Progenitor cell of endocrine pancreas (in vitro differentiated cells): ENCODE measurements at regions not wholly inside any gene's neighbourhood (a gene's known extent, or its start where the extent isn't known, plus 50 kb on each side); places are given as distances from the start of the nearest gene placed in this dataset.

Source experiments
- DNase-seq: peaks from one replicate; pipeline ENCODE4 v3.0.0; 2021; ENCODE audit warnings: low spot score; ENCODE audit not compliant: unreplicated experiment
- H3K27ac Mint-ChIP-seq: 2 replicates; pipeline ENCODE4 v1.8.0; 2021; ENCODE audit warnings: mild to moderate bottlenecking, moderate library complexity, mixed read lengths
- H3K27me3 Mint-ChIP-seq: 2 replicates; pipeline ENCODE4 v1.8.0; 2021; ENCODE audit warnings: mixed read lengths
- H3K36me3 Mint-ChIP-seq: 2 replicates; pipeline ENCODE4 v1.8.0; 2022; ENCODE audit warnings: mixed read lengths; ENCODE audit not compliant: insufficient read depth
- H3K4me1 Mint-ChIP-seq: 2 replicates; pipeline ENCODE4 v1.8.0; 2021; ENCODE audit warnings: low read depth, mixed read lengths
- H3K4me3 Mint-ChIP-seq: 2 replicates; pipeline ENCODE4 v1.8.0; 2021; ENCODE audit warnings: low read depth, mild to moderate bottlenecking, moderate library complexity, mixed read lengths
- H3K9me3 Mint-ChIP-seq: 2 replicates; pipeline ENCODE4 v1.8.0; 2021; ENCODE audit warnings: low read depth, mixed read lengths
- CTCF ChIP-seq: fragments of 200-600 bp; sonication (generic); IDR thresholded peaks from one replicate; pipeline ENCODE4 v1.5.0; 2021; ENCODE audit warnings: antibody characterized with exemption, mild to moderate bottlenecking; ENCODE audit not compliant: unreplicated experiment

- Mint-ChIP-seq H3K27me3 (no peaks in the 10 kb centered on the region), H3K36me3 (no peaks in the 10 kb centered on the region), H3K27ac (no peak overlapping the region), H3K4me3 (no peak overlapping the region), H3K4me1 (peaks cover 19% of the 10 kb centered on the region), H3K9me3 (no peaks in the 10 kb centered on the region)
- DNase-seq, result no peak
- no peak for TF ChIP-seq CTCF
Observed at GRCh38 chr12:9344541-9344940, 136.3 kb upstream of the PZP start.

GRCh38 chr12:9343731-9344130, 135.5 kb upstream of the PZP start:
- no peak for TF ChIP-seq CTCF
- Mint-ChIP-seq H3K4me1 (peaks cover 19% of the 10 kb centered on the region), H3K9me3 (no peaks in the 10 kb centered on the region), H3K4me3 (no peak overlapping the region), H3K36me3 (no peaks in the 10 kb centered on the region), H3K27ac (no peak overlapping the region), H3K27me3 (no peaks in the 10 kb centered on the region)
- DNase-seq, result no peak

GRCh38 chr12:9342614-9343353, 134.6 kb upstream of the PZP start:
- no peak overlapping the region for H3K27ac Mint-ChIP-seq
- no peak for DNase-seq
- TF ChIP-seq CTCF, result no peak
- no peaks in the 10 kb centered on the region for H3K27me3 Mint-ChIP-seq
- H3K9me3 Mint-ChIP-seq, result no peaks in the 10 kb centered on the region
- H3K4me1 Mint-ChIP-seq, result peaks cover 19% of the 10 kb centered on the region
- H3K36me3 Mint-ChIP-seq, result no peaks in the 10 kb centered on the region
- H3K4me3 Mint-ChIP-seq, result no peak overlapping the region

GRCh38 chr12:9341260-9341585, 133.0 kb upstream of the PZP start:
- H3K27ac Mint-ChIP-seq, result no peak overlapping the region
- DNase-seq, result no peak
- no peaks in the 10 kb centered on the region for H3K27me3 Mint-ChIP-seq
- H3K4me1 Mint-ChIP-seq, result peaks cover 20% of the 10 kb centered on the region
- H3K36me3 Mint-ChIP-seq, result peaks cover 9% of the 10 kb centered on the region
- H3K4me3 Mint-ChIP-seq, result no peak overlapping the region
- H3K9me3 Mint-ChIP-seq, result peaks cover 10% of the 10 kb centered on the region
- no peak for TF ChIP-seq CTCF

GRCh38 chr12:9340422-9341259, 132.4 kb upstream of the PZP start:
- DNase-seq, result no peak
- peaks cover 10% of the 10 kb centered on the region for H3K36me3 Mint-ChIP-seq
- H3K27me3 Mint-ChIP-seq, result no peaks in the 10 kb centered on the region
- H3K9me3 Mint-ChIP-seq, result peaks cover 13% of the 10 kb centered on the region
- no peak overlapping the region for H3K27ac Mint-ChIP-seq
- peaks cover 20% of the 10 kb centered on the region for H3K4me1 Mint-ChIP-seq
- TF ChIP-seq CTCF, result no peak
- H3K4me3 Mint-ChIP-seq, result no peak overlapping the region
